ENCODE measurements at regions not wholly inside any gene's neighbourhood (a gene's known extent, or its start where the extent isn't known, plus 50 kb on each side); places are given as distances from the start of the nearest gene placed in this dataset.
A peak's percentile ranks its signal among the peaks of the same experiment; 100 is the strongest.
"Not testable (repeated sequence)": the region's sequence is repeated elsewhere in the genome, so short reads cannot be mapped to it uniquely, and the experiment has no call there.

- DNase-seq, result no peak
These were observed 81.1 kb downstream of the ARL6IP4 start for GRCh38 chr12:123061441-123062205.

DNA sequence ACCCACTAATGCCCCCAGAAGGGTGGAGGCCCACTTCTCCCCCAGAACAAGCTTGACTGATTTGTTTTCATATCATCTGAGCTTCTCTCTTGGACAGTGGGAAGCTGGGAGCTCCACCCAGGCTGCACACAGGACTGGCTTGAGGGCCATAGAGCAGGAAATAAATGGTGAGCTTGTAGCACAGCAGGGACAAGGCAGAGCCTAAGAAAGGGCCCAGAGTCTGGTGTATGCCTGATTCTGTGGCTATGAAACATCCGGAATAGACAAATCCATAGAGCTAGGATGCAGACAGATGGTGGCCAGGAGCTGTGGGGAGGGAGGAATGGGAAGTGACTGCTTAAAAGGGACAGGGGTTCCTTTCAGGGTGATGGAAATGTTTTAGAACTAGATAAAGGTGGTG lies 79.0 kb downstream of the ARL6IP4 start:
- DNase-seq, result no peak

GRCh38 chr12:123058980-123059379 lies 78.5 kb downstream of the ARL6IP4 start:
- no peak for DNase-seq

DNA sequence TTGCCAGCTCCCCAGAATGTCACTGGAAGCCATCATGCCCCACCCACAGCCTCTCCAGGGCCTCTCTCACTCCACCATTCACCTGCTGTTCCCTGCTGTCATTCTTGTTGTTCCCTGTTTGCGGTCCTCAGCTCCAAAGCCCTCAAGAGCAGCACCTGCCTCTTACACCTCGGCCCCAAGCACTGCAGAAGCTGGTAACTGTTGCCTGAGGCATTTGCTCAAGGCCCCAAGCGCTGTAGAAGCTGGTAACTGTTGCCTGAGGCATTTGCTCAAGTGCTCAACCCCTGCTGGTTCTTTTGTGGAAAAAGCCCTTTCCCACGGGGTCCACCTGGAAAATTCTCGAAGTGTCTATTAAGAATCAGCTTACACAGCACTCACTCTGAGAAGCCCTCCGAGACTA lies 78.0 kb downstream of the ARL6IP4 start:
- peak; percentile 88 for DNase-seq

DNA sequence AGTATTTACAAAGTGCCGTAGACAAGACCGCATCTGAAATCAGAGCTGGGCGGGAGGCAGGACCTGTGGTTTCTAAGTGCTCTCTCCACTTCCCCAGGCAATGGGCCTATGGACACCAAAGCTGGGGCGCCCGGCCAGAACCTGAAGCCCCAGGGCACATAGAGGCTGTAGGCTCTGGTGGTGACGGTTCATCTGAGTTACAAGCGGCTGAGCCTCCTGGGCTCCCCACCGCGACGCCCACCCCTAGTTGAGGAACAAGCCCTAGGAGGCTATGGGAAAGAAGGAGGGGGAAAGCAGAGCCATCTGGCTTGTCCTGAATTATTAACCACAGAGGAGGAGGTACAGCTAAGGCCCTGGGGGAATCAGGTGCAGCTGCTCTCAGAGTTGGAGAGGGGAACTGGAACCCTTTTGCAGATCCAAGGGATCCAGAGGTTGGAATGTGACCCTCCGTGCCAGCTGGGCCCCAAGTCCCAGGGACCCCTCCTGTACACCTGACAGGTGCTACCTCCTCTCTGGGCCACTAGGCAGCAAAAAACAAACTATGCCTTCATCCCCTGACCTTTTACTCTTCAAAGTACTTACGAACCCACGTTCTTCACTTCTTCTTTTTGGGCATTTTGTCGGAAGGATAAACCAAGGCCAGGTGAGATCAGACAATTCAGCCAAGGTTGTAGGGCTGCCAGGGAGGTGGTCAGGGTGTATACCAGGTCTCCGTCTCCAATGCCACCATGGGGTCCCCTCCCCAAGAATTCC lies 77.2 kb downstream of the ARL6IP4 start:
- DNase-seq, result no peak

DNA sequence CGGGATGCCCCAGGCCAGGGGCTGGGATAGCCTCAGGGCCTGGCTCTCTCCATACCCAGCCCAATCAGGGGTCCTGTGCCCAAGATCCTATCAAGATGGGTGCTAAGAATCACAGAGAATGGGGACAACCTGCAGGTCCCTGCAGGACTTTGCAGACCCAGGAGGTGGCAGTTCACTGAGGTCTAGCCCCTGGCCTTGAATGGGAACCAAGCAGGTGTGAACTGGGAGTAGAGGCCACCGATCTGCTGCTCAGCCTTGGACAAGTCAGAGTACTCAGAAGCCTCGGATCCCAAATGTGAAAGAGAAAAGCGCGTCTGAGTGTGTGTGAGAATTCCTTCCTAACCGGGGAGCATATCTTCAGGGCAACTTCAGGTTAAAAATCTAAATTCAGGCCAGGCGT lies 76.2 kb downstream of the ARL6IP4 start:
- DNase-seq, result no peak

DNA sequence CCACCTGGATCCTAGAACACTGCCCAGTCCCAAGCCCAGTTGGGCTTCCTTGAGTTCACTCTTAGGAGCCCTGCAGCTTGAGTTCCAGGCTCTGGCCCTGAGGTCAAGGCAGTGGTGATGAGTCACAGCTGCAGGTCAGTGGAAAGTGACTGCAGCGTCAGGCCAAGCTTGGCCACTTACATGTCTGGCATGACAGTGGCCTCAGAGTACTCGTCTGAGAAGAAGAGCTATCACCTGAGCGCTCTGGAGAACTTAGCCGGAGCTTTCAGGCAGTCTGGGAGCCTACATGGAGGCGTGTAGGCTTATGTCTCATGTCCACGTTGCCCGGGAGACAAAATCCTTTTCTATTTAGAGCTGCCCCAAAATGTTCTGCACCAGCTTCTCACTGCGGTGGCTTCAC lies 75.6 kb downstream of the ARL6IP4 start:
- DNase-seq, result no peak

GRCh38 chr12:123055281-123055766 lies 74.8 kb downstream of the ARL6IP4 start:
- DNase-seq, result peak; percentile 81

DNA sequence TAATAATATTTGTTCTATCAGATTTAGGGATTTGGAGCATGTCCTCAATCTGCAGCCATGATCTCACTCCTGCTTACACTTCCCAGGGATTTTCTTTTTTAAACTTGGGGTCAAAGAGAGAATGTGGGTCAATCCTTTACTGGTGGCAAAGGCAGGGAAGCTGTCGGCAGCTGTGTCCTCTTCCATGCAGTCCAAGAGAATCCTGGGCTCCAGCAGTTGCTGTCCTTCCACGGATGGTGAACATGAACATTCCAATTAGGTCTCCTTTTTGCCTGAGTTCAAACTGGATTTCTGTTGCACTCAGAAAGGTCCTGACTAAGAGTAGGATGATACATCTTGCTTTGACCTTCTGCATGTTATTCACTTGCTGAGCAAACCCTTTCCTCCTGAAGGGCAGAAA lies 73.9 kb downstream of the ARL6IP4 start:
- no peak for DNase-seq

GRCh38 chr12:123051556-123051955 lies 71.1 kb downstream of the ARL6IP4 start:
- DNase-seq, result no peak

- DNase-seq, result no peak
These were observed 70.4 kb downstream of the ARL6IP4 start for GRCh38 chr12:123050913-123051312.

GRCh38 chr12:123050331-123050831 lies 69.9 kb downstream of the ARL6IP4 start:
- DNase-seq, result no peak

GRCh38 chr12:123049398-123050240 lies 69.1 kb downstream of the ARL6IP4 start:
- no peak for DNase-seq

- not testable (repeated sequence) for DNase-seq
These were observed 67.4 kb downstream of the ARL6IP4 start for GRCh38 chr12:123047892-123048291.

- no peak for DNase-seq
These were observed 66.8 kb downstream of the ARL6IP4 start for GRCh38 chr12:123047289-123047688.

DNA sequence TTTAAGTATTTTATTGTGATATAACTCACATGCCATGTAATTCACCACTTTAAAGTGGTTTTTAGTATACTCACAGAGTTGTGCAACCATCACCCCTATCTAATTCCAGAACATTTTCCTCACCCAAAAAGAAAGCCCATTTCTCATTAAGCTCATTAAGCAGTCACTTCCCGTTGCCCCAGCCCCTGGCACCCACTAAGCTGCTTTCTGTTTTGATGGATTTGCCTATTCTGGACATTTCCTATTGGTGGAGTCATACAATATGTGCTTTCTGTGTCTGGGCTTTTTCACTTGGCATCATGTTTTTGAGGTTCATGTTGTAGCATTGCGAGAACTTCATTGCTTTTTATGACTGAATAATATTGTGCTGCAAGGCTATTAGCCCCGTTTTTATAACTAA lies 66.0 kb downstream of the ARL6IP4 start:
- DNase-seq, result no peak

- DNase-seq, result no peak
These were observed 65.2 kb downstream of the ARL6IP4 start for GRCh38 chr12:123045678-123046077.

DNA sequence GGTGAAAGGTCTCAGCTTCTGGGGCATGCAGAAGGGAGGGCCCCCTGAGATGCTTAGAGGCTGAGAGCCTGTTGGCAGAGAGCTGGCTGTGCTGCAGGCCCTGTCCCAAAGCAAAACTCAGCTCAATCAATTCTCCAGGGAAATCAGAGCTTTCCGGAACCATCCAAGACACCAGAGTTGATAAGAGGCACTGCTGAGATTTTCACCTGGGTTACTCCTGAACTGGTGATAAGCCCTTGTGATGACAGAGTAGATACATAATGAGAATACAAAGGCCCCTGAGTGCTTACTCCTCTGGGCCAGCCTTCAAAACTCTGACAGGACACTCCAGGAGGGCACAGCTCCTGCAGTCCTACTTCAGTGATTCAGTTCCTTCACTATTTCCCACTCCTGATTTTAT lies 63.9 kb downstream of the ARL6IP4 start:
- DNase-seq, result no peak

- no peak for DNase-seq
These were observed 63.1 kb downstream of the ARL6IP4 start for GRCh38 chr12:123043536-123044001.

- no peak for DNase-seq
These were observed 62.4 kb downstream of the ARL6IP4 start for GRCh38 chr12:123042833-123043232.

GRCh38 chr12:123041811-123042655 lies 61.6 kb downstream of the ARL6IP4 start:
- no peak for DNase-seq

DNA sequence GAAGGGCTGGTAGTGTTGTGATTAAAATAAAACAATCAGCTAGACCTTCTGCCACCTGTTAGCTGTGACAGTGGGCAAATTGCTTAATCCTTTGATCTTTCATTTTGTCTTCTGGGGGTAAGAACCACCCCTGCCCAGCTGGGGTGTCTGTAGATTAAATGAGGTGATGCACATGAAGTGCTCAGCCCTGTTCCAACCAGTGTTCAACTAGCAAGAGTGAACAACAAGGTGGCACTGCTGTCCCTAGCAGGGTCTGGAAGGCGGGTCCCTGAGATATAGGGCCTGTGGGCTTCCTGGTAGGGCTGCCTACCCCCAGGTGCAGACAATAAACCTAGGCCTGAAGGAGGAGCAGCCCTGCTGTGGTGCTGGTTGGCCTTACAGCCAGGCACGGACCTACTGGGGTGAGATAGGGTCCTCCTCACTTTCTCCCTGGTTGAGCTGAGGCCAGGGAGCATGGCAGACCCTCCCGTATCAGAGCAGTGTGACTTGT lies 60.6 kb downstream of the ARL6IP4 start:
- peak; percentile 30 for DNase-seq
